Mesenchymal stem cell (in vitro differentiated cells and primary cell): ENCODE measurements at regions not wholly inside any gene's neighbourhood (a gene's known extent, or its start where the extent isn't known, plus 50 kb on each side); places are given as distances from the start of the nearest gene placed in this dataset.

Experiments used
- DNase-seq: peaks from one replicate; pipeline ENCODE4 v3.0.0-alpha.2; 2013
- H2AFZ ChIP-seq: one replicate; pipeline ENCODE4 v1.6.1; 2013; ENCODE audit warnings: low read depth, mild to moderate bottlenecking, control low read depth, inconsistent platforms, low read length, moderate library complexity
- H2AK5ac ChIP-seq: 2 replicates; pipeline ENCODE4 v1.6.1; 2013; ENCODE audit warnings: low read length, moderate library complexity, mild to moderate bottlenecking, inconsistent platforms; ENCODE audit not compliant: severe bottlenecking
- H2BK120ac ChIP-seq: one replicate; pipeline ENCODE4 v1.6.1; 2013; ENCODE audit warnings: low read depth, mild to moderate bottlenecking, inconsistent platforms, low read length, moderate library complexity
- H2BK12ac ChIP-seq, 2 experiments: one replicate each; pipeline ENCODE4 v1.6.1; 2013; ENCODE audit warnings: inconsistent platforms in 2 of 2, low read length in 2 of 2, mild to moderate bottlenecking in 2 of 2, moderate library complexity in 2 of 2, control low read depth in 1 of 2
- H2BK15ac ChIP-seq: one replicate; pipeline ENCODE4 v1.6.1; 2013; ENCODE audit warnings: mild to moderate bottlenecking, low read depth, inconsistent platforms; ENCODE audit not compliant: poor library complexity, severe bottlenecking
- H2BK5ac ChIP-seq: 2 replicates; pipeline ENCODE4 v1.6.1; 2013; ENCODE audit warnings: low read depth, mild to moderate bottlenecking, low read length, control low read depth, inconsistent platforms; ENCODE audit not compliant: poor library complexity, severe bottlenecking
- H3K14ac ChIP-seq, 2 experiments: one replicate each; pipeline ENCODE4 v1.6.1; 2013; ENCODE audit warnings: inconsistent platforms in 2 of 2, low read length in 2 of 2, control low read depth in 1 of 2, mild to moderate bottlenecking in 1 of 2, moderate library complexity in 1 of 2
- H3K18ac ChIP-seq, 2 experiments: one replicate each; pipeline ENCODE4 v1.6.1; 2013; ENCODE audit warnings: inconsistent platforms in 2 of 2, low read length in 2 of 2, control low read depth in 1 of 2, low read depth in 1 of 2, mild to moderate bottlenecking in 1 of 2
- H3K23ac ChIP-seq, 2 experiments: one replicate each; pipeline ENCODE4 v1.6.1; 2013; ENCODE audit warnings: inconsistent platforms in 2 of 2, low read length in 2 of 2, mild to moderate bottlenecking in 2 of 2, moderate library complexity in 2 of 2, control low read depth in 1 of 2
- H3K27ac ChIP-seq: 2 replicates; pipeline ENCODE4 v1.5.1; 2013; ENCODE audit warnings: mild to moderate bottlenecking, moderate library complexity, low read length, control low read depth, inconsistent platforms; ENCODE audit not compliant: poor library complexity, severe bottlenecking
- H3K27me3 ChIP-seq, 2 experiments: 2 replicates each; pipeline versions ENCODE4 v1.6.1 to v1.7.0; 2013; ENCODE audit warnings: low read length in 2 of 2, mild to moderate bottlenecking in 2 of 2, moderate library complexity in 2 of 2, control low read depth in 1 of 2, inconsistent platforms in 1 of 2; ENCODE audit not compliant: control insufficient read depth in 1 of 2, insufficient read depth in 1 of 2
- H3K36me3 ChIP-seq, 2 experiments: 2 replicates each; pipeline versions ENCODE4 v1.6.1 to v1.7.0; 2013; ENCODE audit warnings: low read length in 2 of 2, control low read depth in 1 of 2, inconsistent platforms in 1 of 2, low read depth in 1 of 2, mild to moderate bottlenecking in 1 of 2; ENCODE audit not compliant: insufficient read depth in 2 of 2, control insufficient read depth in 1 of 2
- H3K4ac ChIP-seq, 2 experiments: one replicate each; pipeline ENCODE4 v1.6.1; 2013; ENCODE audit warnings: inconsistent platforms in 2 of 2, low read length in 2 of 2, mild to moderate bottlenecking in 2 of 2, moderate library complexity in 2 of 2, control low read depth in 1 of 2, low read depth in 1 of 2
- H3K4me1 ChIP-seq: 2 replicates; pipeline ENCODE4 v1.6.1; 2013; ENCODE audit warnings: low read depth, low read length, control low read depth; ENCODE audit not compliant: control insufficient read depth, insufficient read depth
- H3K4me2 ChIP-seq: 2 replicates; pipeline ENCODE4 v1.6.1; 2013; ENCODE audit warnings: low read length, mild to moderate bottlenecking, inconsistent platforms; ENCODE audit not compliant: poor library complexity, severe bottlenecking
- H3K4me3 ChIP-seq, 2 experiments: 2 replicates each; pipeline versions ENCODE4 v1.5.1 to v1.7.0; 2013; ENCODE audit warnings: low read length in 2 of 2, mild to moderate bottlenecking in 2 of 2, control low read depth in 1 of 2, low read depth in 1 of 2; ENCODE audit not compliant: insufficient read depth in 1 of 2
- H3K79me1 ChIP-seq: replicated peaks from 2 replicates; pipeline ENCODE4 v1.6.1; 2013; ENCODE audit warnings: mild to moderate bottlenecking, control low read depth, low read length, inconsistent platforms; ENCODE audit not compliant: poor library complexity, severe bottlenecking
- H3K9ac ChIP-seq: 2 replicates; pipeline ENCODE4 v1.7.0; 2013; ENCODE audit warnings: mild to moderate bottlenecking, low read length, moderate library complexity
- H3K9me3 ChIP-seq: 2 replicates; pipeline ENCODE4 v1.7.0; 2013; ENCODE audit warnings: mild to moderate bottlenecking, low read length; ENCODE audit not compliant: control insufficient read depth
- H4K8ac ChIP-seq: one replicate; pipeline ENCODE4 v1.6.1; 2013; ENCODE audit warnings: inconsistent platforms, mild to moderate bottlenecking, low read length, moderate library complexity
- H4K91ac ChIP-seq: one replicate; pipeline ENCODE4 v1.6.1; 2013; ENCODE audit warnings: mild to moderate bottlenecking, low read length, inconsistent platforms
- WGBS: methylation state at CpG from one replicate; pipeline ENCODE4 v1.1.7; 2013; ENCODE audit warnings: mixed read lengths; 5-methylcytosine and 5-hydroxymethylcytosine counted together

- Histone ChIP-seq H3K4me3 (no peak overlapping the region), H2AK5ac (no peak overlapping the region), H3K14ac (no peak overlapping the region), H3K79me1 (no peaks in the 10 kb centered on the region), H2BK15ac (no peak overlapping the region), H3K27me3 (peaks cover 0 to 9% of the 10 kb centered on the region in 2 experiments), H2BK12ac (no peak overlapping the region), H4K8ac (no peak overlapping the region), H3K18ac (no peak overlapping the region), H3K27ac (no peak overlapping the region), H2AFZ (no peak overlapping the region), H2BK120ac (no peak overlapping the region), H3K4me2 (no peak overlapping the region), H3K23ac (no peak overlapping the region), H3K36me3 (no peaks in the 10 kb centered on the region), H3K9me3 (no peaks in the 10 kb centered on the region), H3K4ac (no peak overlapping the region), H2BK5ac (no peak overlapping the region), H3K9ac (no peak overlapping the region), H4K91ac (no peak overlapping the region), H3K4me1 (no peaks in the 10 kb centered on the region)
- 50% methylated on average over 1 of the region's 1 CpG for WGBS
- DNase-seq, result peak; percentile 23
Measured at GRCh38 chr10:43976292-43976691, 327.6 kb upstream of the ZNF32 start.

GRCh38 chr10:43973801-43974200 lies 325.1 kb upstream of the ZNF32 start:
- Histone ChIP-seq H3K4me1 (no peaks in the 10 kb centered on the region), H3K23ac (no peak overlapping the region), H2BK12ac (no peak overlapping the region), H2BK120ac (no peak overlapping the region), H3K18ac (no peak overlapping the region), H3K79me1 (no peaks in the 10 kb centered on the region), H3K4me3 (no peak overlapping the region), H3K36me3 (no peaks in the 10 kb centered on the region), H3K4me2 (no peak overlapping the region), H3K14ac (no peak overlapping the region), H4K8ac (no peak overlapping the region), H3K27me3 (peaks cover 7 to 18% of the 10 kb centered on the region in 2 experiments), H2AFZ (no peak overlapping the region), H3K27ac (no peak overlapping the region), H3K9me3 (no peaks in the 10 kb centered on the region), H3K4ac (no peak overlapping the region), H4K91ac (peak overlapping the region; percentile 52), H2AK5ac (no peak overlapping the region), H2BK15ac (no peak overlapping the region), H3K9ac (no peak overlapping the region), H2BK5ac (no peak overlapping the region)
- no peak for DNase-seq
- WGBS, result 93% methylated on average over 3 of the region's 3 CpGs

- Histone ChIP-seq H2BK5ac (no peak overlapping the region), H3K36me3 (no peaks in the 10 kb centered on the region), H3K4me3 (no peak overlapping the region), H3K18ac (no peak overlapping the region), H2BK15ac (no peak overlapping the region), H3K4me1 (no peaks in the 10 kb centered on the region), H3K79me1 (no peaks in the 10 kb centered on the region), H3K27ac (no peak overlapping the region), H2AFZ (no peak overlapping the region), H4K91ac (no peak overlapping the region), H3K23ac (no peak overlapping the region), H3K27me3 (peaks cover 12 to 20% of the 10 kb centered on the region in 2 experiments), H3K14ac (no peak overlapping the region), H2BK12ac (no peak overlapping the region), H2BK120ac (no peak overlapping the region), H3K4me2 (no peak overlapping the region), H3K9me3 (no peaks in the 10 kb centered on the region), H3K9ac (no peak overlapping the region), H4K8ac (no peak overlapping the region), H3K4ac (no peak overlapping the region), H2AK5ac (no peak overlapping the region)
- DNase-seq, result no peak
- WGBS, result 92% methylated on average over 10 of the region's 10 CpGs
Measured at GRCh38 chr10:43972976-43973647, 324.4 kb upstream of the ZNF32 start.

GRCh38 chr10:43971981-43972380 lies 323.3 kb upstream of the ZNF32 start:
- H2BK12ac ChIP-seq, result no peak overlapping the region
- H3K4me2 ChIP-seq, result no peak overlapping the region
- no peak overlapping the region for H3K9ac ChIP-seq
- H3K27me3 ChIP-seq, result peaks cover 16 to 25% of the 10 kb centered on the region in 2 experiments
- H3K36me3 ChIP-seq, result no peaks in the 10 kb centered on the region
- H3K18ac ChIP-seq, result no peak overlapping the region
- no peaks in the 10 kb centered on the region for H3K9me3 ChIP-seq
- no peak overlapping the region for H3K27ac ChIP-seq
- no peak overlapping the region for H3K4ac ChIP-seq
- no peak overlapping the region for H2AK5ac ChIP-seq
- no peak overlapping the region for H4K91ac ChIP-seq
- no peak overlapping the region for H3K14ac ChIP-seq
- H2BK5ac ChIP-seq, result no peak overlapping the region
- H3K4me1 ChIP-seq, result no peaks in the 10 kb centered on the region
- no peak overlapping the region for H2AFZ ChIP-seq
- no peak overlapping the region for H4K8ac ChIP-seq
- 87% methylated on average over 8 of the region's 8 CpGs for WGBS
- no peak overlapping the region for H3K23ac ChIP-seq
- no peak overlapping the region for H2BK15ac ChIP-seq
- DNase-seq, result no peak
- no peaks in the 10 kb centered on the region for H3K79me1 ChIP-seq
- no peak overlapping the region for H3K4me3 ChIP-seq
- H2BK120ac ChIP-seq, result no peak overlapping the region
